HT1080 (cell line): ENCODE measurements at regions not wholly inside any gene's neighbourhood (a gene's known extent, or its start where the extent isn't known, plus 50 kb on each side); places are given as distances from the start of the nearest gene placed in this dataset.

ENCODE experiments used
- DNase-seq: peaks from one replicate; pipeline ENCODE4 v3.0.0-alpha.2; 2015; ENCODE audit warnings: low read depth

DNA sequence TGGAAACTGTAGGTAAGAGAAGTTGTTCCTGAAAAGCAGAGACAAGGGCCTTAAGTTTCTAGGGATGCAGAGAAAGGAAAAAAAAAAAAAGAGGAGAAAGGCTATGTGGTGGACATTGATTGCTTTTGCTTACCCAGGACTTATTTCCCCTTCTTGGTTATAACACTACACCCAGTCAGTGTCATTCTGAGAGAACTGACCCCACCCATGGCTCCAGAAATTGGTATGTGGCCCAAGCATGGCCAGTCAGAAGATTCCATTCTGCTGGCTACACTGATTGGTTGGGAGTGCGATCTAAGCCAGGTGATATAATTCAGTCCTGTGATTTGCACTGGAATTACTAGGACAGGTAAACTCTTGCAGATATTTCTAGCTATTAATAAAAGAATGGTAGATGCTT lies 62.2 kb upstream of the EXOC4 start:
- DNase-seq = no peak

GRCh38 chr7:133191787-133192186 lies 61.1 kb upstream of the EXOC4 start:
- no peak for DNase-seq

- DNase-seq = no peak
These were observed 57.0 kb upstream of the EXOC4 start for GRCh38 chr7:133195868-133196267.

DNA sequence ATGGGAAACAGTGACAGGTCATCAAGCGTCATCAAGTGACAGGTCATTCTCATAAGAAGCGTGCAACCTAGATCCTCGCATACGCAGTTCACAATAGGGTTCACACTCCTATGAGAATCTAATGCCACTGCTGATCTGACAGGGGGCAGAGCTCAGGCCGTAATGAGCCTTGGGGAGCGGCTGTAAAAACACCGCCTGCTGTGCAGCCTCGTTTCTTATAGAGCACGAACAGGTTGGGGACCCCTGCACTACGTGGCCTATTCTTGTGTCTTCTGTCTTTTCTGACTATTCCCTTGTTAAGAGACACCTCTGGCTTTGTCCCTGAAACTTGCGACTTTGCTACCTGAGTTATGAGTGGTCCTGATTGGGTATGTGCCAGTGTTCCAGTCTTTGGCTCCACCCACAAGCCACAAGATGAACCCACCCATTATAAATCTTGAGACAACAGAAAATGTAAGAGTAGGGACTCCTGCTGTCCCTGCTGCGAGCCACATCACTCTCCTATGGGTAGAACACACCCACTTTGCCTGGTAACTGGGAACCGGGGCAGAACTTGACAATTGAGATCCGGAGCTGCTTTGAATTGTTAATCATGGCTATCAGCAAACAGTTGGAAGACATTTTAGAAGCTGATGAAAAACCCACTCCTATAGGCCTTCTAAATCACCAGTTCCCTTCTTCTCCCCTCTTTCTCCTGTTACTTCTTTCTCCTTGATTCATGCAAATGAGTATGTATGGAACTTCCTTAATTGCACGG lies 55.8 kb upstream of the EXOC4 start:
- no peak for DNase-seq

DNA sequence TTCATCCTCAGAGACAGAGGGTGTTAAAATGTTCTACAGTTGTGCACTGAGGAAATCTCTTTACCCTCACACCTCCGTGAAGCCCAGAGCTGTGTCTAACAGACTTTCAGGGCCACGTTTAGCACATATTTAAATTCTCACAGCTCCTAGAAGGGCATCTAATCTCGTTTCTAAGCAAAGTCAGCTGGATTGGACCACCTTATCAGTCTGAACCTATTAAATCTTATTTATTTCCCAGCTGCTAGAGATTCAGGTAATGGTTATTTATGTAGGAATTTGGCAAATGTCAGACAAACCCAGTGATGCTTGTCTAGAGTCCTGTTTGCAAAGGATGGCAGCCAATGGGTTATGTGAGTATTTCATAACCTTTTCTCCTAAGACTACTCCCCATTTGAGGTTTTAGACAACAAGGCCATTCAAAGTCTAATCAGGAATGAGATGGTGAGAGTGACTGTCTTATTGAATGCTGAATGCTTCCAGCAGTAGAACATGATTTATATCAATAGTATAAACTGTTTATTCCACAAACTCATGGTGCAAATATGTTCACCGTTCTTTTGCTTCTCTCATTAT lies 54.8 kb upstream of the EXOC4 start:
- no peak for DNase-seq

- DNase-seq = no peak
These were observed 53.0 kb upstream of the EXOC4 start for GRCh38 chr7:133199831-133200230.

- no peak for DNase-seq
These were observed 51.4 kb upstream of the EXOC4 start for GRCh38 chr7:133201470-133201869.

DNA sequence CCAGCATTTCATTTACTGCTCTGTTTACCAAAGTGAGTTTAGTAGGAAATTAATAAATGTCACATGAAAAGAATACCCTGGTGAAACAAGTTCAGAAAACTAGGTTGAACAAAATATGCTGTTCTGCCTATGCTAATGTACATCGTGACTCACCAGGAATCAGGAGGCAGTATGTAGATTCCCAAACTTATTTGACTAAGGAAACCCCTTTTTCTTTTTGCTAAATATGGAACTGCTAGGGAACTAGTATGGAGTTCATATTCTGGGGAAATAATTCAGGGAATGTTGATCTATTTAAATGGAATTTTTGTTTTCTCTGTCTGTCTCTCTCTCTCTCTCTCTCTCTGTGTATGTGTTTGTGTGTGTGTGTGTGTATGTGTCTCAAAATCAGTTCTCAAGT lies 49.9 kb upstream of the EXOC4 start:
- no peak for DNase-seq
